ENCODE measurements at regions not wholly inside any gene's neighbourhood (a gene's known extent, or its start where the extent isn't known, plus 50 kb on each side); places are given as distances from the start of the nearest gene placed in this dataset.

- TF ChIP-seq, protein P1, sequence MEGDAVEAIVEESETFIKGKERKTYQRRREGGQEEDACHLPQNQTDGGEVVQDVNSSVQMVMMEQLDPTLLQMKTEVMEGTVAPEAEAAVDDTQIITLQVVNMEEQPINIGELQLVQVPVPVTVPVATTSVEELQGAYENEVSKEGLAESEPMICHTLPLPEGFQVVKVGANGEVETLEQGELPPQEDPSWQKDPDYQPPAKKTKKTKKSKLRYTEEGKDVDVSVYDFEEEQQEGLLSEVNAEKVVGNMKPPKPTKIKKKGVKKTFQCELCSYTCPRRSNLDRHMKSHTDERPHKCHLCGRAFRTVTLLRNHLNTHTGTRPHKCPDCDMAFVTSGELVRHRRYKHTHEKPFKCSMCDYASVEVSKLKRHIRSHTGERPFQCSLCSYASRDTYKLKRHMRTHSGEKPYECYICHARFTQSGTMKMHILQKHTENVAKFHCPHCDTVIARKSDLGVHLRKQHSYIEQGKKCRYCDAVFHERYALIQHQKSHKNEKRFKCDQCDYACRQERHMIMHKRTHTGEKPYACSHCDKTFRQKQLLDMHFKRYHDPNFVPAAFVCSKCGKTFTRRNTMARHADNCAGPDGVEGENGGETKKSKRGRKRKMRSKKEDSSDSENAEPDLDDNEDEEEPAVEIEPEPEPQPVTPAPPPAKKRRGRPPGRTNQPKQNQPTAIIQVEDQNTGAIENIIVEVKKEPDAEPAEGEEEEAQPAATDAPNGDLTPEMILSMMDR (IDR thresholded peaks at IDR 0.05), result no peak
- TF ChIP-seq POLR2A (IDR thresholded peaks at IDR 0.05), result no peak
Observed at GRCh38 chr12:112590281-112590680, 171.5 kb downstream of the PTPN11 start.
